HCT116 (cell line): ENCODE measurements at regions not wholly inside any gene's neighbourhood (a gene's known extent, or its start where the extent isn't known, plus 50 kb on each side); places are given as distances from the start of the nearest gene placed in this dataset.
"Not testable (repeated sequence)": the region's sequence is repeated elsewhere in the genome, so short reads cannot be mapped to it uniquely, and the experiment has no call there.

Experiments
- EZH2phosphoT487 ChIP-seq: fragments of 200-600 bp; IDR thresholded peaks from 2 replicates; pipeline ENCODE4 v1.6.1; 2018; ENCODE audit warnings: antibody characterized with exemption, borderline replicate concordance
- POLR2A ChIP-seq: IDR thresholded peaks from 2 replicates; pipeline ENCODE4 v1.7.0; 2011; ENCODE audit warnings: borderline replicate concordance; ENCODE audit not compliant: insufficient read depth, insufficient read length; ENCODE audit errors: extremely low read depth
- POLR2AphosphoS5 ChIP-seq: IDR thresholded peaks from 2 replicates; pipeline ENCODE4 v1.6.1; 2011; ENCODE audit warnings: mild to moderate bottlenecking, low read depth, low read length, moderate library complexity
- SIN3A ChIP-seq: IDR thresholded peaks from 2 replicates; pipeline ENCODE4 v1.6.1; 2012; ENCODE audit warnings: low read depth
- TCF7L2 ChIP-seq: IDR thresholded peaks from 2 replicates; pipeline ENCODE4 v1.7.0; 2011; ENCODE audit warnings: borderline replicate concordance, inconsistent platforms; ENCODE audit not compliant: insufficient read depth, insufficient read length; ENCODE audit errors: extremely low read depth
- TF ChIP-seq, protein P1 (sequence below), 3 experiments: fragments of 200-600 bp in 1 of 3; sonication (generic) in 1 of 3; IDR thresholded peaks in 2 of 3; conservative IDR thresholded peaks in 1 of 3; 2 replicates each; pipeline ENCODE4 v1.5.1; 2012 to 2017; ENCODE audit warnings: low read depth in 2 of 3, low read length in 2 of 3, antibody characterized with exemption in 1 of 3, borderline replicate concordance in 1 of 3, control low read depth in 1 of 3, mild to moderate bottlenecking in 1 of 3, mixed read lengths in 1 of 3, mixed run types in 1 of 3, moderate library complexity in 1 of 3; ENCODE audit not compliant: insufficient read depth in 1 of 3
- TF ChIP-seq, protein P2 (sequence below): IDR thresholded peaks from 2 replicates; pipeline ENCODE4 v1.6.1; 2012

DNA sequence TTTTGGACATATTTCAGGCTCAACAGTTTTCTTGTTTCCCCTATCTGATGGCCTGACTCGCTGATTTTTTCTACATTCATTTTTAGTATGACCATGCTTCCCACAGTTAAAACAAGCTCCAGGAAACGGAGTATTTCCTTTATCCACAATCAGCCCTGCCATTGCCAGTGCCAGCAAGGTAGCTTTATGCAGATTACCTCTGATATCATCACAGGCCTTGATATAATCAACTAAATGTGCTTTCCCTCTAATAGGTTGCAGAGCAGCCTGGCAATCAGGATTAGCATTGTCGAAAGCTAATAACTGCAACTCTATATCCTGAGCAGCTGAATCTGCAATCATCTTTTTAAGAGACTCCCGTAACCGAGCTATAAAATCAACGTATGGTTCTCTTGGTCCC is 57.1 kb upstream of the FMNL2 start:
- TF ChIP-seq POLR2A, SIN3A, EZH2phosphoT487, TCF7L2, POLR2AphosphoS5: not testable (repeated sequence)
- TF ChIP-seq, protein P1, sequence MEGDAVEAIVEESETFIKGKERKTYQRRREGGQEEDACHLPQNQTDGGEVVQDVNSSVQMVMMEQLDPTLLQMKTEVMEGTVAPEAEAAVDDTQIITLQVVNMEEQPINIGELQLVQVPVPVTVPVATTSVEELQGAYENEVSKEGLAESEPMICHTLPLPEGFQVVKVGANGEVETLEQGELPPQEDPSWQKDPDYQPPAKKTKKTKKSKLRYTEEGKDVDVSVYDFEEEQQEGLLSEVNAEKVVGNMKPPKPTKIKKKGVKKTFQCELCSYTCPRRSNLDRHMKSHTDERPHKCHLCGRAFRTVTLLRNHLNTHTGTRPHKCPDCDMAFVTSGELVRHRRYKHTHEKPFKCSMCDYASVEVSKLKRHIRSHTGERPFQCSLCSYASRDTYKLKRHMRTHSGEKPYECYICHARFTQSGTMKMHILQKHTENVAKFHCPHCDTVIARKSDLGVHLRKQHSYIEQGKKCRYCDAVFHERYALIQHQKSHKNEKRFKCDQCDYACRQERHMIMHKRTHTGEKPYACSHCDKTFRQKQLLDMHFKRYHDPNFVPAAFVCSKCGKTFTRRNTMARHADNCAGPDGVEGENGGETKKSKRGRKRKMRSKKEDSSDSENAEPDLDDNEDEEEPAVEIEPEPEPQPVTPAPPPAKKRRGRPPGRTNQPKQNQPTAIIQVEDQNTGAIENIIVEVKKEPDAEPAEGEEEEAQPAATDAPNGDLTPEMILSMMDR (IDR thresholded peaks at IDR 0.05 in 2 of 3, conservative IDR thresholded peaks at IDR 0.05 in 1 of 3; ENCODE audit: borderline replicate concordance in 1 of 3, insufficient read depth in 1 of 3, low read depth in 2 of 3, low read length in 2 of 3), result not testable (repeated sequence)
- TF ChIP-seq, protein P2, sequence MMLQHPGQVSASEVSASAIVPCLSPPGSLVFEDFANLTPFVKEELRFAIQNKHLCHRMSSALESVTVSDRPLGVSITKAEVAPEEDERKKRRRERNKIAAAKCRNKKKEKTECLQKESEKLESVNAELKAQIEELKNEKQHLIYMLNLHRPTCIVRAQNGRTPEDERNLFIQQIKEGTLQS, result not testable (repeated sequence)
